Loucy (cell line): ENCODE measurements at regions not wholly inside any gene's neighbourhood (a gene's known extent, or its start where the extent isn't known, plus 50 kb on each side); places are given as distances from the start of the nearest gene placed in this dataset.

ENCODE experiments used
- H2AFZ ChIP-seq: fragments of 200-600 bp; sonication (generic); 2 replicates; pipeline ENCODE4 v1.6.0; 2016; ENCODE audit warnings: antibody characterized with exemption, mild to moderate bottlenecking, low read length, moderate library complexity
- H3F3A ChIP-seq: fragments of 200-600 bp; 2 replicates; pipeline ENCODE4 v1.6.0; 2016; ENCODE audit warnings: antibody characterized with exemption, low read depth, mild to moderate bottlenecking
- H3K27me3 ChIP-seq: fragments of 200-600 bp; sonication (generic); 2 replicates; pipeline ENCODE4 v1.6.1; 2014; ENCODE audit warnings: low read length, mild to moderate bottlenecking; ENCODE audit not compliant: insufficient read depth, poor library complexity, severe bottlenecking
- H3K36me3 ChIP-seq: fragments of 200-600 bp; sonication (generic); 2 replicates; pipeline ENCODE4 v1.6.1; 2016; ENCODE audit warnings: low read length; ENCODE audit not compliant: insufficient read depth
- H3K4me1 ChIP-seq: fragments of 200-600 bp; sonication (generic); 2 replicates; pipeline ENCODE4 v1.5.1; 2014; ENCODE audit warnings: low read length, mild to moderate bottlenecking; ENCODE audit not compliant: insufficient read depth, poor library complexity, severe bottlenecking
- H3K4me2 ChIP-seq: fragments of 200-600 bp; sonication (generic); 2 replicates; pipeline ENCODE4 v1.6.0; 2014; ENCODE audit warnings: antibody characterized with exemption, low read length, low read depth, mild to moderate bottlenecking; ENCODE audit not compliant: poor library complexity, severe bottlenecking
- H3K4me3 ChIP-seq: fragments of 200-600 bp; sonication (generic); 2 replicates; pipeline ENCODE4 v1.5.1; 2014; ENCODE audit warnings: low read length, mild to moderate bottlenecking, mixed read lengths; ENCODE audit not compliant: poor library complexity, severe bottlenecking
- H3K79me2 ChIP-seq: fragments of 200-600 bp; sonication (generic); 2 replicates; pipeline ENCODE4 v1.6.1; 2014; ENCODE audit warnings: low read length; ENCODE audit not compliant: insufficient read depth
- H3K9ac ChIP-seq: fragments of 200-600 bp; sonication (generic); 2 replicates; pipeline ENCODE4 v1.6.0; 2014; ENCODE audit warnings: mild to moderate bottlenecking, low read depth, low read length, moderate library complexity; ENCODE audit not compliant: poor library complexity, severe bottlenecking
- H3K9me2 ChIP-seq: fragments of 200-600 bp; sonication (generic); replicated peaks from 2 replicates; pipeline ENCODE4 v1.6.1; 2016; ENCODE audit warnings: low read depth, low read length, mixed read lengths
- H3K9me3 ChIP-seq: fragments of 200-600 bp; sonication (generic); 2 replicates; pipeline ENCODE4 v1.6.1; 2014; ENCODE audit warnings: mild to moderate bottlenecking, antibody characterized with exemption, low read length, low read depth; ENCODE audit not compliant: insufficient read depth
- H4K20me1 ChIP-seq: fragments of 200-600 bp; sonication (generic); 2 replicates; pipeline ENCODE4 v1.6.0; 2014; ENCODE audit warnings: antibody characterized with exemption, low read length, mild to moderate bottlenecking; ENCODE audit not compliant: insufficient read depth, poor library complexity, severe bottlenecking
- CTCF ChIP-seq: fragments of 200-600 bp; sonication (generic); conservative IDR thresholded peaks from 2 replicates; pipeline ENCODE4 v1.5.1; 2014; ENCODE audit warnings: mild to moderate bottlenecking, antibody characterized with exemption, low read length
- EZH2phosphoT487 ChIP-seq: fragments of 200-600 bp; IDR thresholded peaks from 2 replicates; pipeline ENCODE4 v1.6.1; 2018; ENCODE audit warnings: antibody characterized with exemption, mild to moderate bottlenecking, moderate library complexity, borderline replicate concordance

- H3K9ac ChIP-seq: no peak overlapping the region
- no peaks in the 10 kb centered on the region for H3K4me1 ChIP-seq
- H3K4me2 ChIP-seq: no peak overlapping the region
- TF ChIP-seq EZH2phosphoT487 (no peak), CTCF (no peak)
- H2AFZ ChIP-seq: no peak overlapping the region
- no peaks in the 10 kb centered on the region for H3K27me3 ChIP-seq
- no peaks in the 10 kb centered on the region for H4K20me1 ChIP-seq
- H3K9me2 ChIP-seq: no peaks in the 10 kb centered on the region
- no peaks in the 10 kb centered on the region for H3F3A ChIP-seq
- no peaks in the 10 kb centered on the region for H3K79me2 ChIP-seq
- H3K4me3 ChIP-seq: no peak overlapping the region
- no peaks in the 10 kb centered on the region for H3K36me3 ChIP-seq
- no peaks in the 10 kb centered on the region for H3K9me3 ChIP-seq
Measured at GRCh38 chr10:3977761-3978160, 192.8 kb upstream of the KLF6 start.

GRCh38 chr10:3976718-3977117 lies 191.7 kb upstream of the KLF6 start:
- no peaks in the 10 kb centered on the region for H3K9me3 ChIP-seq
- no peaks in the 10 kb centered on the region for H3K9me2 ChIP-seq
- no peak overlapping the region for H2AFZ ChIP-seq
- TF ChIP-seq EZH2phosphoT487: no peak
- no peak for TF ChIP-seq CTCF
- H3K27me3 ChIP-seq: no peaks in the 10 kb centered on the region
- H3K4me2 ChIP-seq: no peak overlapping the region
- no peaks in the 10 kb centered on the region for H3K36me3 ChIP-seq
- no peak overlapping the region for H3K4me3 ChIP-seq
- no peaks in the 10 kb centered on the region for H4K20me1 ChIP-seq
- H3F3A ChIP-seq: no peaks in the 10 kb centered on the region
- H3K4me1 ChIP-seq: no peaks in the 10 kb centered on the region
- H3K79me2 ChIP-seq: no peaks in the 10 kb centered on the region
- H3K9ac ChIP-seq: no peak overlapping the region

GRCh38 chr10:3976171-3976570 lies 191.2 kb upstream of the KLF6 start:
- TF ChIP-seq CTCF (no peak), EZH2phosphoT487 (no peak)
- Histone ChIP-seq H3K4me2 (no peak overlapping the region), H3K4me1 (no peaks in the 10 kb centered on the region)

More at GRCh38 chr10:3976171-3976570, 191.2 kb upstream of the KLF6 start:
- Histone ChIP-seq H3K4me3 (no peak overlapping the region), H3K9me3 (no peaks in the 10 kb centered on the region), H3K79me2 (no peaks in the 10 kb centered on the region), H3F3A (no peaks in the 10 kb centered on the region), H4K20me1 (no peaks in the 10 kb centered on the region), H3K36me3 (no peaks in the 10 kb centered on the region), H3K9me2 (no peaks in the 10 kb centered on the region), H3K9ac (no peak overlapping the region), H3K27me3 (no peaks in the 10 kb centered on the region), H2AFZ (no peak overlapping the region)
